ENCODE measurements at regions not wholly inside any gene's neighbourhood (a gene's known extent, or its start where the extent isn't known, plus 50 kb on each side); places are given as distances from the start of the nearest gene placed in this dataset.

GRCh38 chr18:30634249-30634648 is 408.3 kb downstream of the DSC3 start:
- DNase-seq (ENCODE audit: low spot score): no peak
- Histone ChIP-seq H3K4me2 (ENCODE audit: low read depth, low read length) (no peak overlapping the region), H3K4me3 (replicated peaks in 1 of 3; ENCODE audit: insufficient read depth in 1 of 3, low read depth in 2 of 3, low read length in 3 of 3) (no peak overlapping the region), H2AFZ (ENCODE audit: low read length) (no peak overlapping the region), H4K20me1 (ENCODE audit: insufficient read depth, low read length) (no peaks in the 10 kb centered on the region), H3K9me3 (ENCODE audit: low read length) (no peaks in the 10 kb centered on the region), H3K27me3 (ENCODE audit: control insufficient read depth in 1 of 2, insufficient read depth in 2 of 2, low read length in 2 of 2) (no peaks in the 10 kb centered on the region), H3K79me2 (ENCODE audit: insufficient read depth, low read length) (no peaks in the 10 kb centered on the region), H3K27ac (ENCODE audit: extremely low read length, insufficient read depth, low read length) (no peak overlapping the region), H3K36me3 (replicated peaks in 1 of 2; ENCODE audit: control insufficient read depth in 1 of 2, insufficient read depth in 2 of 2, low read length in 2 of 2) (no peaks in the 10 kb centered on the region), H3K9ac (ENCODE audit: insufficient read depth, low read depth, low read length) (no peak overlapping the region), H3K4me1 (ENCODE audit: insufficient read depth, low read length) (no peaks in the 10 kb centered on the region)
- intact Hi-C loops (cut with micrococcal nuclease; ENCODE audit: unreplicated experiment) (no loop called here), in situ Hi-C loops (cut with HindIII; ENCODE audit: extremely low pct_ligation_motif_present, low pct_unique_long_range_greater_than_20kb) (no loop called here)
- CTCF ChIA-PET (ENCODE audit: low intra/inter-chr PET ratio, low total read pairs): no interaction called here
- FAIRE-seq: no peak
- POLR2A ChIA-PET: no interaction called here
- BruUV-seq (replicated peaks): no TSS peak
- TF ChIP-seq ZBTB38 (CRISPR knock-in tag; IDR thresholded peaks at IDR 0.05) (no peak), MAFF (IDR thresholded peaks at IDR 0.05; ENCODE audit: low read depth, low read length) (peak; percentile 86), MAFK (conservative IDR thresholded peaks at IDR 0.05 in 1 of 2, IDR thresholded peaks at IDR 0.05 in 1 of 2; ENCODE audit: low read length in 2 of 2) (peak; percentile 59 to 87)
- no peak for ATAC-seq

DNA sequence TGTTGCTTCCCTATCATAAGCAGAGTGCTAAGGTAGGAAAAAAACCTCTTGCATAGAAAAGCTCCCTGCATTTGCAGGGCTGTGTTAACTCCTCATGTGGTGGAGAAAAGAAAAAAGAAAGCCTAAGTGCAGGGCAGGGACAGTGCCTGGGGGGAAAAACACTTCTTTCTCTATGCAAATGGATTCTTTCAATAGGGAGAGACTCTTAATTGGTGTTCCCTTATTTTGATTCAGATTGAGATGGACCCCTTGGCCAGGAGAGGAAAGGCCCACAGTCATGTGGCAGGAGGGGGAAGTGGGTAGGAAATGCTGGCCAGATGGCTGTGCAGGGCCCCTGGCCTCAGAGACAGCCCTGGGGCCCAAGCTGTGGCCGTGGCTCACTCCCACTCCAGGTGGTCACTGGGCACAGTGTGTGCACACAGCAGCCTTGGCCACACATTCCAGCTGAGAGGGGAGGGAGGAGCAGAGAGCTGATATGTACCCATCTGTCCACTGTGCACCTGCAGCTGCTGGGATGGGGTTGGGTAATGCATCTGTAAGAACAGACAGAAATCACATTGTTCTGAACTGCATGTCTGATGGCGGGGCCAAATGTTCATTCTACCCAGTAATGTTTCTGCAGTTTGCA is 410.4 kb downstream of the DSC3 start:
- H3K79me2 ChIP-seq (ENCODE audit: insufficient read depth, low read length): no peaks in the 10 kb centered on the region
- H3K27me3 ChIP-seq (ENCODE audit: control insufficient read depth in 1 of 2, insufficient read depth in 2 of 2, low read length in 2 of 2): no peaks in the 10 kb centered on the region
- ATAC-seq (no peak), FAIRE-seq (no peak), DNase-seq (ENCODE audit: low spot score) (no peak)
- no peaks in the 10 kb centered on the region for H4K20me1 ChIP-seq (ENCODE audit: insufficient read depth, low read length)
- ChIA-PET POLR2A (no interaction called here), CTCF (ENCODE audit: low intra/inter-chr PET ratio, low total read pairs) (no interaction called here)
- no peak overlapping the region for H2AFZ ChIP-seq (ENCODE audit: low read length)
- no peaks in the 10 kb centered on the region for H3K9me3 ChIP-seq (ENCODE audit: low read length)
- no peak overlapping the region for H3K4me3 ChIP-seq (replicated peaks in 1 of 3; ENCODE audit: insufficient read depth in 1 of 3, low read depth in 2 of 3, low read length in 3 of 3)
- intact Hi-C loops (cut with micrococcal nuclease; ENCODE audit: unreplicated experiment) (no loop called here), in situ Hi-C loops (cut with HindIII; ENCODE audit: extremely low pct_ligation_motif_present, low pct_unique_long_range_greater_than_20kb) (no loop called here)
- H3K9ac ChIP-seq (ENCODE audit: insufficient read depth, low read depth, low read length): no peak overlapping the region
- WGBS (ENCODE audit: low lambda C conversion rate): 0% methylated on average over 1 of the region's 2 CpGs
- no peaks in the 10 kb centered on the region for H3K4me1 ChIP-seq (ENCODE audit: insufficient read depth, low read length)
- H3K4me2 ChIP-seq (ENCODE audit: low read depth, low read length): no peak overlapping the region
- no TSS peak for BruUV-seq (replicated peaks)
- H3K27ac ChIP-seq (ENCODE audit: extremely low read length, insufficient read depth, low read length): no peak overlapping the region
- H3K36me3 ChIP-seq (replicated peaks in 1 of 2; ENCODE audit: control insufficient read depth in 1 of 2, insufficient read depth in 2 of 2, low read length in 2 of 2): no peaks in the 10 kb centered on the region
- no peak for TF ChIP-seq HMG20B (CRISPR knock-in tag; conservative IDR thresholded peaks at IDR 0.05)
- TF ChIP-seq PHF21A (CRISPR knock-in tag; IDR thresholded peaks at IDR 0.05): no peak
- no peak for TF ChIP-seq ZNF451 (CRISPR knock-in tag; IDR thresholded peaks at IDR 0.05)
- TF ChIP-seq NBN (conservative IDR thresholded peaks at IDR 0.05): no peak
- TF ChIP-seq RAD21 (CRISPR knock-in tag; IDR thresholded peaks at IDR 0.05): no peak
- no peak for TF ChIP-seq ELK4 (CRISPR knock-in tag; IDR thresholded peaks at IDR 0.05; ENCODE audit: borderline replicate concordance)
- TF ChIP-seq ZBED4 (CRISPR knock-in tag; IDR thresholded peaks at IDR 0.05; ENCODE audit: borderline replicate concordance): no peak
- no peak for TF ChIP-seq U2AF2 (IDR thresholded peaks at IDR 0.05; ENCODE audit: low read depth, low read length)
- no peak for TF ChIP-seq HNRNPK (IDR thresholded peaks at IDR 0.05; ENCODE audit: low read depth, low read length, poor library complexity, severe bottlenecking)
- no peak for TF ChIP-seq ZNF430 (CRISPR knock-in tag; IDR thresholded peaks at IDR 0.05)
- no peak for TF ChIP-seq WIZ (CRISPR knock-in tag; IDR thresholded peaks at IDR 0.05)
- TF ChIP-seq, protein P1, sequence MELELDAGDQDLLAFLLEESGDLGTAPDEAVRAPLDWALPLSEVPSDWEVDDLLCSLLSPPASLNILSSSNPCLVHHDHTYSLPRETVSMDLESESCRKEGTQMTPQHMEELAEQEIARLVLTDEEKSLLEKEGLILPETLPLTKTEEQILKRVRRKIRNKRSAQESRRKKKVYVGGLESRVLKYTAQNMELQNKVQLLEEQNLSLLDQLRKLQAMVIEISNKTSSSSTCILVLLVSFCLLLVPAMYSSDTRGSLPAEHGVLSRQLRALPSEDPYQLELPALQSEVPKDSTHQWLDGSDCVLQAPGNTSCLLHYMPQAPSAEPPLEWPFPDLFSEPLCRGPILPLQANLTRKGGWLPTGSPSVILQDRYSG (CRISPR knock-in tag; IDR thresholded peaks at IDR 0.05): no peak
